HG03095 (cell line): ENCODE measurements at regions not wholly inside any gene's neighbourhood (a gene's known extent, or its start where the extent isn't known, plus 50 kb on each side); places are given as distances from the start of the nearest gene placed in this dataset.
A peak's percentile ranks its signal among the peaks of the same experiment; 100 is the strongest.

Experiments
- ATAC-seq: cut with Tn5 transposase; IDR thresholded peaks from one replicate; pipeline ENCODE4 v1.9.1; 2021; ENCODE audit warnings: moderate library complexity; ENCODE audit not compliant: unreplicated experiment

GRCh38 chr14:34354556-34354955 lies 107.5 kb downstream of the SPTSSA start:
- ATAC-seq, result no peak

GRCh38 chr14:34350903-34351302 lies 111.1 kb downstream of the SPTSSA start:
- no peak for ATAC-seq

GRCh38 chr14:34348592-34348991 lies 113.4 kb downstream of the SPTSSA start:
- no peak for ATAC-seq

- ATAC-seq, result peak; percentile 70
Measured at GRCh38 chr14:34347683-34348082, 114.4 kb downstream of the SPTSSA start.

- no peak for ATAC-seq
Measured at GRCh38 chr14:34345718-34346465, 116.1 kb downstream of the SPTSSA start.

GRCh38 chr14:34344318-34344717 lies 117.7 kb downstream of the SPTSSA start:
- ATAC-seq, result no peak

GRCh38 chr14:34340025-34340625 lies 121.9 kb downstream of the SPTSSA start:
- ATAC-seq, result no peak

- no peak for ATAC-seq
Measured at GRCh38 chr14:34338056-34338455, 124.0 kb downstream of the SPTSSA start.

GRCh38 chr14:34336501-34336900 lies 125.5 kb downstream of the SPTSSA start:
- ATAC-seq, result no peak

- no peak for ATAC-seq
Measured at GRCh38 chr14:34335968-34336367, 126.1 kb downstream of the SPTSSA start.

- ATAC-seq, result no peak
Measured at GRCh38 chr14:34334329-34334728, 127.7 kb downstream of the SPTSSA start.

GRCh38 chr14:34331728-34332623 lies 130.1 kb downstream of the SPTSSA start:
- peak; percentile 94 for ATAC-seq

- ATAC-seq, result no peak
Measured at GRCh38 chr14:34330846-34331245, 131.2 kb downstream of the SPTSSA start.

GRCh38 chr14:34329301-34329700 lies 132.7 kb downstream of the SPTSSA start:
- ATAC-seq, result no peak

GRCh38 chr14:34328178-34328577 lies 133.9 kb downstream of the SPTSSA start:
- ATAC-seq, result no peak

GRCh38 chr14:34325493-34325892 lies 136.5 kb downstream of the SPTSSA start:
- no peak for ATAC-seq

- ATAC-seq, result no peak
Measured at GRCh38 chr14:34324363-34324795, 137.7 kb downstream of the SPTSSA start.

- ATAC-seq, result peak; percentile 72
Measured at GRCh38 chr14:34322940-34323418, 139.1 kb downstream of the SPTSSA start.

GRCh38 chr14:34319140-34319539 lies 142.9 kb downstream of the SPTSSA start:
- no peak for ATAC-seq

GRCh38 chr14:34318014-34318413 lies 144.0 kb downstream of the SPTSSA start:
- no peak for ATAC-seq

- no peak for ATAC-seq
Measured at GRCh38 chr14:34310724-34311123, 151.3 kb downstream of the SPTSSA start.
